Activated CD4-positive, alpha-beta T cell treated with anti-CD3 and anti-CD28 coated beads, Interleukin-2, amount 50 U/mL, for 1 hour (primary cell): ENCODE measurements at regions not wholly inside any gene's neighbourhood (a gene's known extent, or its start where the extent isn't known, plus 50 kb on each side); places are given as distances from the start of the nearest gene placed in this dataset.
"Not testable (repeated sequence)": the region's sequence is repeated elsewhere in the genome, so short reads cannot be mapped to it uniquely, and the experiment has no call there.

Source experiments
- DNase-seq: peaks from one replicate; pipeline ENCODE4 v3.0.0-alpha.2; 2020

DNA sequence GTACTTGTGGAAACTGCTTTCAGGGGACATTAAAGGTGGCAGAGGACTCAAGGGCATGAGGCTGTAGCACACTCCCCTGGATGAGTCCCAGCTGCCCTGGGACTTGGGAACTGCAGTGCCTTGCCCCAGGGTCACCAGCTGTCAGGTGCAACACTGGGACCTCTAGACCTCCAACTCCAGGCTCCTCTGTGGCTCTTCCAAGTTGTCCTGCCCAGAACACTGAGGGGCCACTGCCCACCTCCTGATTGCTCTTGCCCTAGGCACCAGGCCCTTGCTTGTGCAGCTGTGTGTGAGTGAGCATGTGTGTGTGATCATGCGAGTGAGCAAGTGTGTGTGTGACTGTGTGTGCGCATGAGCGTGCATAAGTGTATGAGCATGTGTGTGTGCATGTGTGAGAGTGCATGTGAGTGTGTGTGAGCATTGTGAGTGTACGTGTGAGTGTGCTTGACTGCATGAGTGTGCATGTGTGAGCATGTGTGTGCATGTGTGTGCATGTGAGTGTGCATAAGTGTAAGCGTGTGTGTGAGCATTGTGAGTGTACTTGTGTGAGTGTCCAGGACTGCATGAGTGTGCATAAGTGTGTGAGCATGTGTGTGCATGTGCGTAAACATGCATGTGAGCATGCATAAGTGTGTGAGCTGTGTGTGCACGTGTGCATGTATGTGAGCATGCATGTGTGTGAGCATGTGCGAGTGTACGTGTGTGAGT, 301.5 kb downstream of the NDUFA10 start:
- DNase-seq: no peak

GRCh38 chr2:239722760-239723470, 302.2 kb downstream of the NDUFA10 start:
- no peak for DNase-seq

GRCh38 chr2:239721991-239722759, 303.0 kb downstream of the NDUFA10 start:
- no peak for DNase-seq

DNA sequence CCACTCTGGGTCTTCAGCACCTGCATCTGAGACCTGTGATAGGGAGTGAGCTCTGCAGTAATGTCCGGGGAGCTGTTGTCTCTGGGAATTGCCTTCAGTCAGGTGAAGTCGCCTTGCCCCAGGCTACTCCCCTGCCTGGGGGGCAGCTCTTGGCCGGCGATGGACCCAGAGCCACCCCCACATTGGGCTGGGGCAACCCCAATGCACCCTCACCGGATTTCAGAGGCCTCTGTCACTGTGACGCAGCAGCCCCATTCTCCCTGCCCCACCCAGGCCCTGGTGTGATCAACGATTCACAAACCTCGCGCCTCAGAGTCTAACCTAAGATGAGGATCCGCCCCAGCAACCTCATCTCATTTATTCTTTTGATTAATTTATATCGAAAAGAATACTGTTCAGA, 303.6 kb downstream of the NDUFA10 start:
- DNase-seq: no peak

- DNase-seq: no peak
Measured at GRCh38 chr2:239720361-239721360, 304.5 kb downstream of the NDUFA10 start.

GRCh38 chr2:239719791-239720360, 305.3 kb downstream of the NDUFA10 start:
- no peak for DNase-seq

DNA sequence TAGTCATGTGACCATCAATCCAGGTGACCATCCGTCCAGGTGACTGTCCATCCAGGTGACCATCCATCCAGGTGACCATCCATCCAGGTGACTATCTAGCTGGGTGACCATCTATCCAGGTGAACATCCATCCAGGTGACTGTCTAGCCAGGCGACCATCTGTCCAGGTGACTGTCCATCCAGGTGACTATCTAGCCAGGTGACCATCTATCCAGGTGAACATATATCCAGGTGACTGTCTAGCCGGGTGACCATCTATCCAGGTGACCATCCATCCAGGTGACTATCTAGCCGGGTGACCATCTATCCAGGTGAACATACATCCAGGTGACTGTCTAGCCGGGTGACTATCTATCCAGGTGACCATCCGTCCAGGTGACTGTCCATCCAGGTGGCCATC, 306.2 kb downstream of the NDUFA10 start:
- DNase-seq: not testable (repeated sequence)

- DNase-seq: no peak
Measured at GRCh38 chr2:239717706-239718105, 307.4 kb downstream of the NDUFA10 start.

GRCh38 chr2:239717319-239717675, 307.8 kb downstream of the NDUFA10 start:
- DNase-seq: no peak

DNA sequence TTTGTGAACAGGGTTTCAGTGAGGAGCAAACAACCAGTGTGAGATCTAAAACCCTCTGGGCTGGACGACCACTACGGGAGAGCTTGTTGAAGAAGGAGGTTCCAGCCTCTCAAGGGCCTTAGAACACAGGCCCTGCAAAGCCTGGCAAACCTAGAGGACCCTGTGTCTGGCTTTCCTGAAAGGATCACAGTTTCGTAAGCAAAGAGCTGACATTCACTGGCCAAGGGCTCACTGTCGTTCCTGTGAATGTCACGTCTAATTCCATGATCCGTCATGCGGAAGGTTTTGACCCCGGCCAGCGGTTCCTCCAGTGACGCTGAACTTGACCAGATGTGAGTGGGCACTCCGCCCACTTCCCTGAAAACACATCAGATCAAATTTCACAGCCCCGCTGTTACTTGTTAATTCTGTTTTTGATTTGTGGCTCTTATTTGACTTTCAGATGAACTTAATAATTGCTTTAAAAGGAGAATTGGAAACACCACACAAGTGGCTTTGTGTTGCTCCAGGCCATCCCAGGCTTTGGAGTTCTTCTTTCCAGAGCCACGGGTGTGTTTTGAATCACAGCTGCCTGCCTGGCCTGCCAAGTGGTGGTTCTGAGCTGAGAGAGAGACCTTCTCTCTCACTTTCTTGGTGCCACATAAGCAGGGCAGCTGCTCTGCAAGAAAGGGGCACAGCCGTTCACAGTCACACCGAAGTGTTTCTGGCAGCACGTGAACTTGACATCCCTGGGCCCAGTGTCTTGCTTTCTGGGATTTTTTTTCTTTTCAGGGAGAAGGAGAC, 308.4 kb downstream of the NDUFA10 start:
- no peak for DNase-seq

GRCh38 chr2:239716009-239716408, 309.1 kb downstream of the NDUFA10 start:
- no peak for DNase-seq

DNA sequence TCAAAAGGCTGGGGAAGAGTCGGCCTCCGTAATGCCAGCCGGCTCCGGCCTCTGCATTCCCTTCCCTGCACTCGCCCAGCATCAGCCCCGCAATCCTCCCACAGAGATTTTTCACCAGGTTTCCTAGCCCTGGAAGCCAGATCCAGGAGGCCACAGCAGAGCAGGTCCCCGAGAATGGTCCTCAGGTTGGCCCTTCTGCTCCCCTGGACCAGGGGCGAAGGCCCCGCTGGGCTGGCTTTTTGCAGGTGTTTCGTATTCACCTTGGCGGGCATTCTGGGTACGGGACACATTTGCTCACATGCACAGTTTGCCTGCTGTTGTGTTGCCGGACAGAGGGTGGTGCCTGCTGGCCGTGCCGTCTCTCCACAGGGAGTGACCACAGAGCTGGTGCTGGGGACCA, 309.5 kb downstream of the NDUFA10 start:
- DNase-seq: no peak

- DNase-seq: no peak
Measured at GRCh38 chr2:239715202-239715601, 309.9 kb downstream of the NDUFA10 start.

DNA sequence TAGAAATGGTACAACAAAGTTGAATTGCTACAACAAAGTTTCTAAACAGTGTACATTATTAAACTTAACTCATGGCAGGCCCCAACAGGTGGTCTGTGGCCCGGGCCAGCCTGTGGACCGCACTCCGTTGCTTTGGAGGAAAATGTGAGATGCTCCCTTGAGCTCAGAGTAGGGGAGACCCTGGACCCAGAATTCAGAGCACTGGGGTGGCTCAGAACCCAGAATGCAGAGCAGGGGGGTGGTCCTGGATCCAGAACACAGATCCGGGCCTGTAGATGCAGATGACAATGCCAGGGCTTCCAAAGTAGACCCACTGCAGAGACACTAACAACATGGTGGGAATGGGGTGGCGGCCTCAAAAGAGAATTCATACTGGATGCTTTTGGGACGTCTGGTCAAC, 311.0 kb downstream of the NDUFA10 start:
- no peak for DNase-seq

GRCh38 chr2:239712755-239713154, 311.9 kb upstream of the HDAC4 start:
- no peak for DNase-seq

- DNase-seq: no peak
Measured at GRCh38 chr2:239711911-239712570, 311.2 kb upstream of the HDAC4 start.

GRCh38 chr2:239710953-239711861, 310.4 kb upstream of the HDAC4 start:
- DNase-seq: no peak

DNA sequence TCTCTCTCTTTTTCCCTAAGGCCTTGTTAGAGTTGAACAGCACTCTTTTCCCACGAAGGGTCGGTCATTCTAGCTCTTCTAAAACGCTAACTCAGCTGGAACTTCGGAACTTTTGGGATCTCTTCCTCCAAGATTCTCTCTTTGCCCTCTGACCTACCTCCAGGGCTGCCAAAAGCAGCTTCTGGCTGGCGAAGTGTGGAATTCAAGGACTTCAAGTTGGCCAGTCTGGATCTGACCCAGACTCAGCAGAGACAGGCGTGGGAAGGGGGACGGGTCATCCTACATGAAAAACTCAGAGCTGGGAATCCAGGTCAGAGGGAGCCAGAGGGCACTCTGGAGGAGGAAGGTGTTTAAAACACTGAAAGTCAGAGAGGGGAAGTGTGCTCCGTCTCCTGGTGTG, 305.5 kb upstream of the HDAC4 start:
- DNase-seq: no peak

GRCh38 chr2:239704737-239705136, 303.9 kb upstream of the HDAC4 start:
- no peak for DNase-seq

- no peak for DNase-seq
Measured at GRCh38 chr2:239703834-239704233, 303.0 kb upstream of the HDAC4 start.
